Type B pancreatic cell (in vitro differentiated cells): ENCODE measurements at regions not wholly inside any gene's neighbourhood (a gene's known extent, or its start where the extent isn't known, plus 50 kb on each side); places are given as distances from the start of the nearest gene placed in this dataset.

ENCODE experiments used
- DNase-seq: peaks from one replicate; pipeline ENCODE4 v3.0.0; 2021; ENCODE audit warnings: mixed read lengths; ENCODE audit not compliant: unreplicated experiment; ENCODE audit errors: extremely low spot score
- H3K27ac Mint-ChIP-seq: 2 replicates; pipeline ENCODE4 v1.8.0; 2021; ENCODE audit warnings: mild to moderate bottlenecking, mixed read lengths
- H3K27me3 Mint-ChIP-seq: 2 replicates; pipeline ENCODE4 v1.8.0; 2021; ENCODE audit warnings: mixed read lengths
- H3K36me3 Mint-ChIP-seq: 2 replicates; pipeline ENCODE4 v1.8.0; 2021; ENCODE audit warnings: mixed read lengths
- H3K4me1 Mint-ChIP-seq: one replicate; pipeline ENCODE4 v1.8.0; 2021; ENCODE audit warnings: mixed read lengths; ENCODE audit not compliant: unreplicated experiment
- H3K4me3 Mint-ChIP-seq: 2 replicates; pipeline ENCODE4 v1.8.0; 2021; ENCODE audit warnings: mild to moderate bottlenecking, mixed read lengths
- H3K9me3 Mint-ChIP-seq: 2 replicates; pipeline ENCODE4 v1.8.0; 2021; ENCODE audit warnings: mixed read lengths
- CTCF ChIP-seq: fragments of 200-600 bp; sonication (generic); conservative IDR thresholded peaks from 2 replicates; pipeline ENCODE4 v1.5.0; 2021; ENCODE audit warnings: antibody characterized with exemption, mild to moderate bottlenecking

- no peak overlapping the region for H3K27ac Mint-ChIP-seq
- H3K4me1 Mint-ChIP-seq = peaks cover 12% of the 10 kb centered on the region
- DNase-seq = no peak
- no peaks in the 10 kb centered on the region for H3K36me3 Mint-ChIP-seq
- H3K27me3 Mint-ChIP-seq = peaks cover 2% of the 10 kb centered on the region
- peaks cover 4% of the 10 kb centered on the region for H3K9me3 Mint-ChIP-seq
- no peak overlapping the region for H3K4me3 Mint-ChIP-seq
- no peak for TF ChIP-seq CTCF
Observed at GRCh38 chr5:109258755-109259154, 151.0 kb downstream of the PJA2 start.

- no peak for TF ChIP-seq CTCF
- Mint-ChIP-seq H3K27ac (no peak overlapping the region), H3K36me3 (no peaks in the 10 kb centered on the region), H3K9me3 (peaks cover 4% of the 10 kb centered on the region), H3K4me3 (no peak overlapping the region), H3K27me3 (peaks cover 13% of the 10 kb centered on the region), H3K4me1 (peaks cover 12% of the 10 kb centered on the region)
- no peak for DNase-seq
Observed at GRCh38 chr5:109256486-109256885, 153.3 kb downstream of the PJA2 start.

- no peak for TF ChIP-seq CTCF
- no peak for DNase-seq
Observed at GRCh38 chr5:109254511-109254910, 155.3 kb downstream of the PJA2 start.

GRCh38 chr5:109253262-109253661 is 156.5 kb downstream of the PJA2 start:
- Mint-ChIP-seq H3K36me3 (no peaks in the 10 kb centered on the region), H3K4me1 (peaks cover 12% of the 10 kb centered on the region), H3K4me3 (no peak overlapping the region), H3K9me3 (no peaks in the 10 kb centered on the region), H3K27ac (no peak overlapping the region), H3K27me3 (peaks cover 32% of the 10 kb centered on the region)
- no peak for TF ChIP-seq CTCF
- DNase-seq = no peak

More at GRCh38 chr5:109254511-109254910, 155.3 kb downstream of the PJA2 start:
- Mint-ChIP-seq H3K27ac (no peak overlapping the region), H3K36me3 (no peaks in the 10 kb centered on the region), H3K4me1 (peaks cover 12% of the 10 kb centered on the region), H3K27me3 (peaks cover 28% of the 10 kb centered on the region), H3K9me3 (peaks cover 4% of the 10 kb centered on the region), H3K4me3 (no peak overlapping the region)

GRCh38 chr5:109252731-109253130 is 157.0 kb downstream of the PJA2 start:
- Mint-ChIP-seq H3K4me1 (peaks cover 12% of the 10 kb centered on the region), H3K36me3 (no peaks in the 10 kb centered on the region), H3K27me3 (peaks cover 32% of the 10 kb centered on the region), H3K4me3 (no peak overlapping the region), H3K9me3 (no peaks in the 10 kb centered on the region), H3K27ac (no peak overlapping the region)
- no peak for TF ChIP-seq CTCF
- no peak for DNase-seq
